ENCODE measurements at regions not wholly inside any gene's neighbourhood (a gene's known extent, or its start where the extent isn't known, plus 50 kb on each side); places are given as distances from the start of the nearest gene placed in this dataset.

DNA sequence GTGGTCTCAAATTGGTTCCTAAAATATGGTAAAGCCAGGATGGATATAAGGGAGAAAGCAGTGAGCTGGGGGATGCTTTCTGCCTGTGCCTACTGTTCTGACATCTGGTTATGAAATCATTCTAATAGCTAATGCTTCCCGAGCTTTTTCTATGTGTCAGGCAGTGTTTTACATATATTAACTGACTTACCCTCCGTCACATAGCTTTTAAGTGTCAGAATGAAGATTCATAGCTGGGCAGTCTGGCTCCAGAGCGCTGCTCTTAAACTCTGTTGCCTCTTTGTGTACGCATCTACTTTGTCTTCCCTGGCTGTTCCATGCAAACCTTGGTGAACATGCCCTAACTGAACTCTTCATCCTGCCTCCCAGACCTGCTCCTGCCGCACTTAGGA lies 195.7 kb downstream of the LPIN1 start:
- no peak overlapping the region for H3K27ac ChIP-seq (ENCODE audit: low read length)
- TF ChIP-seq, protein P1, sequence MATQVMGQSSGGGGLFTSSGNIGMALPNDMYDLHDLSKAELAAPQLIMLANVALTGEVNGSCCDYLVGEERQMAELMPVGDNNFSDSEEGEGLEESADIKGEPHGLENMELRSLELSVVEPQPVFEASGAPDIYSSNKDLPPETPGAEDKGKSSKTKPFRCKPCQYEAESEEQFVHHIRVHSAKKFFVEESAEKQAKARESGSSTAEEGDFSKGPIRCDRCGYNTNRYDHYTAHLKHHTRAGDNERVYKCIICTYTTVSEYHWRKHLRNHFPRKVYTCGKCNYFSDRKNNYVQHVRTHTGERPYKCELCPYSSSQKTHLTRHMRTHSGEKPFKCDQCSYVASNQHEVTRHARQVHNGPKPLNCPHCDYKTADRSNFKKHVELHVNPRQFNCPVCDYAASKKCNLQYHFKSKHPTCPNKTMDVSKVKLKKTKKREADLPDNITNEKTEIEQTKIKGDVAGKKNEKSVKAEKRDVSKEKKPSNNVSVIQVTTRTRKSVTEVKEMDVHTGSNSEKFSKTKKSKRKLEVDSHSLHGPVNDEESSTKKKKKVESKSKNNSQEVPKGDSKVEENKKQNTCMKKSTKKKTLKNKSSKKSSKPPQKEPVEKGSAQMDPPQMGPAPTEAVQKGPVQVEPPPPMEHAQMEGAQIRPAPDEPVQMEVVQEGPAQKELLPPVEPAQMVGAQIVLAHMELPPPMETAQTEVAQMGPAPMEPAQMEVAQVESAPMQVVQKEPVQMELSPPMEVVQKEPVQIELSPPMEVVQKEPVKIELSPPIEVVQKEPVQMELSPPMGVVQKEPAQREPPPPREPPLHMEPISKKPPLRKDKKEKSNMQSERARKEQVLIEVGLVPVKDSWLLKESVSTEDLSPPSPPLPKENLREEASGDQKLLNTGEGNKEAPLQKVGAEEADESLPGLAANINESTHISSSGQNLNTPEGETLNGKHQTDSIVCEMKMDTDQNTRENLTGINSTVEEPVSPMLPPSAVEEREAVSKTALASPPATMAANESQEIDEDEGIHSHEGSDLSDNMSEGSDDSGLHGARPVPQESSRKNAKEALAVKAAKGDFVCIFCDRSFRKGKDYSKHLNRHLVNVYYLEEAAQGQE (IDR thresholded peaks at IDR 0.05; ENCODE audit: insufficient read depth in 1 of 2, low read depth in 2 of 2, low read length in 1 of 2): no peak
- no peak for TF ChIP-seq SIN3A (IDR thresholded peaks at IDR 0.05; ENCODE audit: borderline replicate concordance, insufficient read depth, low read depth, low read length)
- no peak for TF ChIP-seq CTCF (IDR thresholded peaks at IDR 0.05)
- BruUV-seq (replicated peaks): no TSS peak
- no peak overlapping the region for H3K4me3 ChIP-seq (ENCODE audit: low read depth in 2 of 2, low read length in 2 of 2)
- ATAC-seq (no peak), DNase-seq (ENCODE audit: low read depth, low spot score) (no peak)
- H3K9me3 ChIP-seq (ENCODE audit: control insufficient read depth, insufficient read depth, low read depth, low read length): no peaks in the 10 kb centered on the region
- POLR2A ChIA-PET: no interaction called here
- H3K4me1 ChIP-seq (ENCODE audit: control insufficient read depth, insufficient read depth, low read length): no peaks in the 10 kb centered on the region
- intact Hi-C loops (cut with micrococcal nuclease; ENCODE audit: unreplicated experiment): no loop called here
- CTCF ChIA-PET: no interaction called here
- in situ Hi-C loops (cut with HindIII; ENCODE audit: low pct_unique_long_range_greater_than_20kb, low sequenced_read_pairs): no loop called here
- no peaks in the 10 kb centered on the region for H3K27me3 ChIP-seq (ENCODE audit: control insufficient read depth, insufficient read depth, low read length)
- no peaks in the 10 kb centered on the region for H3K36me3 ChIP-seq (ENCODE audit: control insufficient read depth, insufficient read depth, low read length)

DNA sequence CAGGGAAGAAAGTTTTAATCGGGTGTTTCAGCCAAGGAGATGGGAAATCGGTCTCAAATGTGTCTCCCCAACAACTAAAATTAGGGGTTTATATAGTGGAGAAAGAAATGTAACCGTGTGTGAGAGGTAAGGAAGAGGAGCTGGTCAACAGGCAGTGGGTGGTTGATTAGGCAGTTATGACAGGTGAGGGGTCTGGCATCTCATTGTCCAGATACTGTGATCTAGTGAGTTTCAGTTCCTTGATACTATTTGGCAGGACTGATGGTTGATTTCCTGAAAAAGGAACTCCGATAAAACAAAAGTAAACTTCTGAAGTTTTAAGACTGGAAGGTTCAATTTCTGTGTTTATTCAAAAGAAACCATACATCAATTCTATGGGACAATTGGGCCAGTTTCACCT lies 197.9 kb downstream of the LPIN1 start:
- Histone ChIP-seq H3K27ac (ENCODE audit: low read length) (no peak overlapping the region), H3K4me1 (ENCODE audit: control insufficient read depth, insufficient read depth, low read length) (no peaks in the 10 kb centered on the region), H3K36me3 (ENCODE audit: control insufficient read depth, insufficient read depth, low read length) (no peaks in the 10 kb centered on the region), H3K9me3 (ENCODE audit: control insufficient read depth, insufficient read depth, low read depth, low read length) (no peaks in the 10 kb centered on the region), H3K4me3 (ENCODE audit: low read depth in 2 of 2, low read length in 2 of 2) (no peak overlapping the region), H3K27me3 (ENCODE audit: control insufficient read depth, insufficient read depth, low read length) (no peaks in the 10 kb centered on the region)
- ATAC-seq (no peak), DNase-seq (ENCODE audit: low read depth, low spot score) (no peak)
- CTCF ChIA-PET: interaction anchor here (0.7 kb wide), 1 partner anchor 87 kb away, joined by 3 read pairs; no protein-coding TSS in a partner anchor
- BruUV-seq (replicated peaks): no TSS peak
- intact Hi-C loops (cut with micrococcal nuclease; ENCODE audit: unreplicated experiment) (no loop called here), in situ Hi-C loops (cut with HindIII; ENCODE audit: low pct_unique_long_range_greater_than_20kb, low sequenced_read_pairs) (no loop called here)
- TF ChIP-seq, protein P1 (IDR thresholded peaks at IDR 0.05; ENCODE audit: insufficient read depth in 1 of 2, low read depth in 2 of 2, low read length in 1 of 2): no peak
- TF ChIP-seq TCF7L2 (IDR thresholded peaks at IDR 0.05; ENCODE audit: low read depth, low read length) (no peak), CTCF (IDR thresholded peaks at IDR 0.05) (no peak), POLR2AphosphoS5 (IDR thresholded peaks at IDR 0.05; ENCODE audit: low read depth, low read length) (no peak), SIN3A (IDR thresholded peaks at IDR 0.05; ENCODE audit: borderline replicate concordance, insufficient read depth, low read depth, low read length) (no peak)
- POLR2A ChIA-PET: no interaction called here

Measured in Panc1 (cell line).